Mucosa of descending colon (tissue), 3 donors: ENCODE measurements at regions not wholly inside any gene's neighbourhood (a gene's known extent, or its start where the extent isn't known, plus 50 kb on each side); places are given as distances from the start of the nearest gene placed in this dataset.

Experiments
- ATAC-seq: fragments of 200-7000 bp; cut with Tn5 transposase; one replicate; pipeline ENCODE4 v1.9.1; 2020; ENCODE audit warnings: mild to moderate bottlenecking, moderate library complexity
- DNase-seq, 3 donors: peaks; one replicate each; pipeline ENCODE4 v3.0.0-alpha.2; 2020
- H3K36me3 ChIP-seq: fragments of 200-600 bp; one replicate; pipeline ENCODE4 v1.8.0; 2021; ENCODE audit warnings: low read depth, mild to moderate bottlenecking
- H3K4me1 ChIP-seq: fragments of 200-600 bp; one replicate; pipeline ENCODE4 v1.8.0; 2021; ENCODE audit warnings: low read depth, mild to moderate bottlenecking
- H3K4me3 ChIP-seq: fragments of 200-600 bp; one replicate; pipeline ENCODE4 v1.8.0; 2021; ENCODE audit warnings: mild to moderate bottlenecking
- H3K9me3 ChIP-seq: fragments of 200-600 bp; one replicate; pipeline ENCODE4 v1.8.0; 2021; ENCODE audit warnings: mild to moderate bottlenecking
- intact Hi-C, 2 donors: fragments of 100-400 bp; cut with DNase I in 1 of 2; cut with micrococcal nuclease in 1 of 2; formaldehyde crosslinking; loops; one replicate each; pipeline versions ENCODE4 v1.11.0 to v1.11.1; 2022; cut with DNase I, micrococcal nuclease
- TF ChIP-seq, protein P1 (sequence below): fragments of 200-600 bp; IDR thresholded peaks from one replicate; pipeline ENCODE4 v1.8.0; 2022; ENCODE audit warnings: antibody characterized with exemption, mild to moderate bottlenecking
- donor health status: DM: no; HTN: no; CAD: no; lungs with moderate emphysema.
- donor health status: DM: no; HTN: no; CAD: no.
- donor health status: DM: no; HTN: yes; CAD: no.

DNA sequence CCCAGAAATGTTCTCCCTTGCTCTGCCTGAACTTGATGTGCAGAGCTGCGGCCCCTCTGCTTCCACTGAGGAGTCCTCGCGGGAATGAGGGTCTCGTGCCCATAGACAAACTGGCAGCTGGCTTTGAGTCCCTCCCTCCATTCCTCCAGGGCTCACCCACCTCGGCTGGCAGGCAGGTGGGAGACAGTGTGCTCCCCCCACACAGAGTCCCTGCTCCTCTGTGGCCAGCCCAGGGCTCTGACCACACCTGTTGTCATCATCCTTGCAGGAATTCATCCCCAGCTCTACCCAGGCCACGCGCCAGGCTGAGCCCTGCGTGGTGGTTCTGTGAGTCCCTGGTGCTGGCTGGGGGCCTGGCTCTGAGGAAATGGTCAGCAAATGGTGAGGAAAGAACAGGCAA lies 521.9 kb downstream of the TBC1D22A start:
- no peak for ATAC-seq
- H3K4me1 ChIP-seq = no peaks in the 10 kb centered on the region
- intact Hi-C loops = no loop called here
- H3K36me3 ChIP-seq = no peaks in the 10 kb centered on the region
- DNase-seq = no peak
- no peaks in the 10 kb centered on the region for H3K9me3 ChIP-seq
- no peak overlapping the region for H3K4me3 ChIP-seq
- TF ChIP-seq, protein P1, sequence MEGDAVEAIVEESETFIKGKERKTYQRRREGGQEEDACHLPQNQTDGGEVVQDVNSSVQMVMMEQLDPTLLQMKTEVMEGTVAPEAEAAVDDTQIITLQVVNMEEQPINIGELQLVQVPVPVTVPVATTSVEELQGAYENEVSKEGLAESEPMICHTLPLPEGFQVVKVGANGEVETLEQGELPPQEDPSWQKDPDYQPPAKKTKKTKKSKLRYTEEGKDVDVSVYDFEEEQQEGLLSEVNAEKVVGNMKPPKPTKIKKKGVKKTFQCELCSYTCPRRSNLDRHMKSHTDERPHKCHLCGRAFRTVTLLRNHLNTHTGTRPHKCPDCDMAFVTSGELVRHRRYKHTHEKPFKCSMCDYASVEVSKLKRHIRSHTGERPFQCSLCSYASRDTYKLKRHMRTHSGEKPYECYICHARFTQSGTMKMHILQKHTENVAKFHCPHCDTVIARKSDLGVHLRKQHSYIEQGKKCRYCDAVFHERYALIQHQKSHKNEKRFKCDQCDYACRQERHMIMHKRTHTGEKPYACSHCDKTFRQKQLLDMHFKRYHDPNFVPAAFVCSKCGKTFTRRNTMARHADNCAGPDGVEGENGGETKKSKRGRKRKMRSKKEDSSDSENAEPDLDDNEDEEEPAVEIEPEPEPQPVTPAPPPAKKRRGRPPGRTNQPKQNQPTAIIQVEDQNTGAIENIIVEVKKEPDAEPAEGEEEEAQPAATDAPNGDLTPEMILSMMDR = no peak

GRCh38 chr22:47283616-47284270 lies 521.3 kb downstream of the TBC1D22A start:
- TF ChIP-seq, protein P1 = no peak
- no peaks in the 10 kb centered on the region for H3K9me3 ChIP-seq
- no peak for ATAC-seq
- peak in 1 of 3 donors; percentile 19 for DNase-seq
- no peak overlapping the region for H3K4me3 ChIP-seq
- H3K4me1 ChIP-seq = no peaks in the 10 kb centered on the region
- intact Hi-C loops = no loop called here
- no peaks in the 10 kb centered on the region for H3K36me3 ChIP-seq

DNA sequence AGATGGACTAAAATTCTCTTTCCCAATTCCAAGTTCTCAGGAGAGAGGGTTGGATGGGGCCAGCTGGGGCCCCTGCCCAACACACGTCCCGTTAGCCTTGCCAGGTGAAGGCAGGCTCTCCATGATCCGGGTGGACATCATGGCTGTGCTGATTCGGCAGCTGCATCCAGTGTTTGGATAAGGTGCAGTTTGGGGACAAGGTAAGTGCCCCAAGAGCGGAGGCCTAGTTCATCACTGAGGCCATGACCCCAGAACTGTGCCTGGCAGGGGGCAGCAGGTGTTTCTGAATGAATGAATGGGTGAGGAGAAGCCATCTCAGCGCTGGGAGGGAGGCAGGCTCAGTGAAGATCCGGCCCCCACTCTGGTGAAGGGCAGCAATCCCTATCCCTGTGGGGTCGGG lies 520.4 kb downstream of the TBC1D22A start:
- H3K4me3 ChIP-seq = no peak overlapping the region
- H3K4me1 ChIP-seq = no peaks in the 10 kb centered on the region
- intact Hi-C loops = no loop called here
- TF ChIP-seq, protein P1 = no peak
- H3K36me3 ChIP-seq = no peaks in the 10 kb centered on the region
- ATAC-seq = no peak
- no peaks in the 10 kb centered on the region for H3K9me3 ChIP-seq
- DNase-seq = no peak

DNA sequence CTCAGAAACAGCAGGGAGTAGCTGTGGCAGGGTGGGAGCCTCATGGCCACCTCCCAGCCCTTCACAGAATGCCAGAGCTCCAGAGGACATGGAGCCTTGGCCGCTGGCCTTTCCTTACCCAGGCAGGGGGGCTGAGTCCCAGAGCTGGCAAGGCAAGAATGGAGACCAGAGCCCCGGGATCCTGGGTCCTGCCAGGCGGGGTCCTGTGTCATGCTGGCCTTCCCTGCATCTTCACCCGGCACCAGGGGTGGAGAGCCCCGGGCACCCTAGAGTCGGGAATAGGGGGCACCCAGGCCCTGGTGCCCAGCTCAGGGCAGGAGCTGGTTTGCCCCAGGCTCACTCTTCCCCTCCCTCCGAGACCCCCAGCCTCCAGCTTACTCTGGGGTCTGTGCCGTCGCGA lies 519.9 kb downstream of the TBC1D22A start:
- TF ChIP-seq, protein P1 = no peak
- Histone ChIP-seq H3K4me3 (no peak overlapping the region), H3K4me1 (no peaks in the 10 kb centered on the region), H3K9me3 (no peaks in the 10 kb centered on the region), H3K36me3 (no peaks in the 10 kb centered on the region)
- ATAC-seq (no peak), DNase-seq (peak in 1 of 3 donors; percentile 27)
- intact Hi-C loops = no loop called here

GRCh38 chr22:47281126-47282106 lies 519.0 kb downstream of the TBC1D22A start:
- ATAC-seq (no peak), DNase-seq (peak in 1 of 3 donors; percentile 22)
- H3K4me1 ChIP-seq = no peaks in the 10 kb centered on the region
- no peaks in the 10 kb centered on the region for H3K36me3 ChIP-seq
- H3K4me3 ChIP-seq = no peak overlapping the region
- TF ChIP-seq, protein P1 = no peak
- intact Hi-C loops = no loop called here
- H3K9me3 ChIP-seq = no peaks in the 10 kb centered on the region
